ENCODE measurements at regions not wholly inside any gene's neighbourhood (a gene's known extent, or its start where the extent isn't known, plus 50 kb on each side); places are given as distances from the start of the nearest gene placed in this dataset.

GRCh38 chr19:32268381-32268780, 77.0 kb upstream of the ZNF507 start:
- 81% methylated on average over 3 of the region's 3 CpGs for WGBS
- no peaks in the 10 kb centered on the region for H3K36me3 ChIP-seq (ENCODE audit: control insufficient read depth in 4 of 4, insufficient read depth in 3 of 4, low read depth in 1 of 4, low read length in 3 of 4)
- TF ChIP-seq ZBTB33 (IDR thresholded peaks at IDR 0.05) (no peak), MAX (IDR thresholded peaks at IDR 0.05) (no peak), FOXA1 (IDR thresholded peaks at IDR 0.05) (no peak), HNF4G (IDR thresholded peaks at IDR 0.05) (no peak), ATF3 (IDR thresholded peaks at IDR 0.05) (no peak), JUND (IDR thresholded peaks at IDR 0.05) (no peak), SP1 (IDR thresholded peaks at IDR 0.05) (no peak), CTCF (IDR thresholded peaks at IDR 0.05; ENCODE audit: low read depth, low read length, missing input control) (no peak), YY1 (IDR thresholded peaks at IDR 0.05) (no peak), REST (IDR thresholded peaks at IDR 0.05) (no peak), HNF4A (conservative IDR thresholded peaks at IDR 0.05) (no peak)

GRCh38 chr19:32269831-32270230, 75.6 kb upstream of the ZNF507 start:
- no peak overlapping the region for H3K27ac ChIP-seq (ENCODE audit: low read depth in 1 of 2, low read length in 2 of 2)
- WGBS: 78% methylated on average over 5 of the region's 5 CpGs
- H3K9me3 ChIP-seq (ENCODE audit: control insufficient read depth in 4 of 4, low read length in 3 of 4): peaks cover 0 to 5% (median 1%) of the 10 kb centered on the region in 4 donors
- H3K36me3 ChIP-seq (ENCODE audit: control insufficient read depth in 4 of 4, insufficient read depth in 3 of 4, low read depth in 1 of 4, low read length in 3 of 4): no peaks in the 10 kb centered on the region
- TF ChIP-seq TAF1 (conservative IDR thresholded peaks at IDR 0.05): no peak
- TF ChIP-seq RXRA (IDR thresholded peaks at IDR 0.05): no peak
- TF ChIP-seq REST (IDR thresholded peaks at IDR 0.05): no peak
- no peak for TF ChIP-seq YY1 (IDR thresholded peaks at IDR 0.05)
- no peak for TF ChIP-seq EGR1 (IDR thresholded peaks at IDR 0.05; ENCODE audit: low read depth in 2 of 2)
- no peak for TF ChIP-seq ATF3 (IDR thresholded peaks at IDR 0.05)
- TF ChIP-seq JUND (IDR thresholded peaks at IDR 0.05): no peak
- TF ChIP-seq RAD21 (IDR thresholded peaks at IDR 0.05): no peak
- H3K4me3 ChIP-seq (ENCODE audit: low read depth in 1 of 3, low read length in 3 of 3): no peak overlapping the region
- no peak overlapping the region for H3K9ac ChIP-seq (ENCODE audit: low read depth in 1 of 2, low read length in 2 of 2)
- H3K4me1 ChIP-seq (ENCODE audit: control insufficient read depth in 4 of 4, insufficient read depth in 4 of 4, low read length in 3 of 4): no peaks in the 10 kb centered on the region
- H3K27me3 ChIP-seq (ENCODE audit: control insufficient read depth in 4 of 4, insufficient read depth in 4 of 4, low read length in 3 of 4): peaks cover 0 to 7% (median 3%) of the 10 kb centered on the region in 4 donors
- DNase-seq (ENCODE audit: low spot score): no peak

More at GRCh38 chr19:32268381-32268780, 77.0 kb upstream of the ZNF507 start:
- DNase-seq (ENCODE audit: low spot score): no peak
- H3K27me3 ChIP-seq (ENCODE audit: control insufficient read depth in 4 of 4, insufficient read depth in 4 of 4, low read length in 3 of 4): peaks cover 0 to 6% (median 2%) of the 10 kb centered on the region in 4 donors
- H3K4me1 ChIP-seq (ENCODE audit: control insufficient read depth in 4 of 4, insufficient read depth in 4 of 4, low read length in 3 of 4): no peaks in the 10 kb centered on the region
- H3K9ac ChIP-seq (ENCODE audit: low read depth in 1 of 2, low read length in 2 of 2): no peak overlapping the region
- no peak overlapping the region for H3K27ac ChIP-seq (ENCODE audit: low read depth in 1 of 2, low read length in 2 of 2)
- peaks cover 0 to under 1% (median 0%) of the 10 kb centered on the region in 4 donors for H3K9me3 ChIP-seq (ENCODE audit: control insufficient read depth in 4 of 4, low read length in 3 of 4)
- H3K4me3 ChIP-seq (ENCODE audit: low read depth in 1 of 3, low read length in 3 of 3): no peak overlapping the region
